ENCODE measurements at regions not wholly inside any gene's neighbourhood (a gene's known extent, or its start where the extent isn't known, plus 50 kb on each side); places are given as distances from the start of the nearest gene placed in this dataset.
"Not testable (repeated sequence)": the region's sequence is repeated elsewhere in the genome, so short reads cannot be mapped to it uniquely, and the experiment has no call there.

DNA sequence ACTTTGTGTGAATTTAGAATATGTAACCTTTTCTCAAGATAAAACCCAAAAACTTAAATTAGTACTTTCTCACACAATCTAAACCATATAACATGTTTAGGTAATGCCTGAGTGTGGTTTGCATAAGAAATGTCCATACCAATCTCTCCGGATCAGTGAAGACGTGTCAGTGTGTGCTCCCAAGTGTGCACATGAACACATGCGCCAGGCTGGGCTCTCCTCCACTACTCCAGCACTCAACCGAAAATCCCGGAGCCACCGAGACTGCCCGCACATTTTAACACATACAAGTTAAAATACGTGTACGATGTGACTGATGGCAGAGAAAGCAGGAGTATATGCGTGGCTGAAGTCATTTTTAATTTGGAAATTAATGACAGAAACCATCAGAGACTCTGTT lies 658.4 kb downstream of the EFNA5 start:
- TF ChIP-seq, protein P1, sequence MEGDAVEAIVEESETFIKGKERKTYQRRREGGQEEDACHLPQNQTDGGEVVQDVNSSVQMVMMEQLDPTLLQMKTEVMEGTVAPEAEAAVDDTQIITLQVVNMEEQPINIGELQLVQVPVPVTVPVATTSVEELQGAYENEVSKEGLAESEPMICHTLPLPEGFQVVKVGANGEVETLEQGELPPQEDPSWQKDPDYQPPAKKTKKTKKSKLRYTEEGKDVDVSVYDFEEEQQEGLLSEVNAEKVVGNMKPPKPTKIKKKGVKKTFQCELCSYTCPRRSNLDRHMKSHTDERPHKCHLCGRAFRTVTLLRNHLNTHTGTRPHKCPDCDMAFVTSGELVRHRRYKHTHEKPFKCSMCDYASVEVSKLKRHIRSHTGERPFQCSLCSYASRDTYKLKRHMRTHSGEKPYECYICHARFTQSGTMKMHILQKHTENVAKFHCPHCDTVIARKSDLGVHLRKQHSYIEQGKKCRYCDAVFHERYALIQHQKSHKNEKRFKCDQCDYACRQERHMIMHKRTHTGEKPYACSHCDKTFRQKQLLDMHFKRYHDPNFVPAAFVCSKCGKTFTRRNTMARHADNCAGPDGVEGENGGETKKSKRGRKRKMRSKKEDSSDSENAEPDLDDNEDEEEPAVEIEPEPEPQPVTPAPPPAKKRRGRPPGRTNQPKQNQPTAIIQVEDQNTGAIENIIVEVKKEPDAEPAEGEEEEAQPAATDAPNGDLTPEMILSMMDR (conservative IDR thresholded peaks at IDR 0.05) = no peak
- H3K27ac ChIP-seq = no peak overlapping the region

DNA sequence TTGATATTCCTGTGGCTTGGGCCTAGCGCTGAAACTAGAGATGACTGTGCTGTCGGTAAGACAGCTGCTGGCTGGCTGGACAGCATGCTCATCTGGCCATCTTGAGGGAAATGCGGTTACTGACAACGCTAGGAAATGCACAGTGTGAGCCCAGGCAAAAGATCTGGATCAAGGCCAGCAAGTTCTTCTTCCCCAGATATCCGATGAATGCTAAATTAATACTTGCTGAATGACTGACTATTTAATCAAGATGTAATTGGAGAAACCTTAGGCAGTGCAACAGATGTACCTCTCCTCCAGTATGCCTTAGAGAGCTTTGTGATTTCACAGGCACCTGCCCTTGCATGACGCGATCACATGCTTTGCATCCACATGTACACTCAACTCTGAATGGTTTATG lies 659.1 kb downstream of the EFNA5 start:
- H3K27ac ChIP-seq = no peak overlapping the region
- TF ChIP-seq, protein P1 (conservative IDR thresholded peaks at IDR 0.05) = no peak

DNA sequence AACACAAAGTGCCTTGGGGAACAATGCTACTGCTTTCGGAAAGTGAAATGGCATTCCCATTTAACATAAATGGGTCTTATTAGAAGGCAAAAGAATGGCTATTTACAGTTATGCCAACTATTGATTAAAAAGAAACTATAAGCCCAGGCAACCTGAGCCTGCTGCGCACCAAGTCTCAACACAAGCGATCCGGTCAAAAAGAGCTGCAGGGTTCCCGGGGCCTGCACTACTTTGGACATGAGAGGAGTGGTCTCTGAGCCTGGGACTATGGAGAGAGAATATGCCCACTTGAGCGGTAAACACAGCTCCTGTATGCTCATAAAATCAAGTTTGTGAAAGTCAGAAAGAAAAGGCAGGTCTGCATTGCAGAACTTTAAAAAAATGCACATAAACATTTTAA lies 660.7 kb downstream of the EFNA5 start:
- H3K27ac ChIP-seq = no peak overlapping the region
- TF ChIP-seq, protein P1 (conservative IDR thresholded peaks at IDR 0.05) = no peak

DNA sequence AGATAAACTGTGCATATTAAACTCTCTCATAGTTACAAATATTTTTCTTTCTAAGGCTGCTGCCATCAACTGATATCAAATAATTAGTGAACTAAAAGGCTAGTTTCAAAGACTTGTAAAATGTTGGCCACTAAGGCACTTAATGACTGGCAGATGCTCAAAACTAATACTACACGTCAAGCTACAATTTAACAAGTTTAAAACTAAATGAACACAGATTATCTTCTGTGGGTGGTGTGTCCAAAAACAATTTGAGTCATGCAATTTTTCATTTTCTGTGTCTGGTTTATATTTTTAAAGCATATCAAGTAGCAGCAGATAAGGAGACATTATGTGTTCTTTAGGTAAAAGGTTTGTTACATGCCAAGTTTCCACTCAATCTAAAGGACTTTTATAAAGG lies 665.1 kb downstream of the EFNA5 start:
- no peak overlapping the region for H3K27ac ChIP-seq
- TF ChIP-seq, protein P1 (conservative IDR thresholded peaks at IDR 0.05) = no peak

DNA sequence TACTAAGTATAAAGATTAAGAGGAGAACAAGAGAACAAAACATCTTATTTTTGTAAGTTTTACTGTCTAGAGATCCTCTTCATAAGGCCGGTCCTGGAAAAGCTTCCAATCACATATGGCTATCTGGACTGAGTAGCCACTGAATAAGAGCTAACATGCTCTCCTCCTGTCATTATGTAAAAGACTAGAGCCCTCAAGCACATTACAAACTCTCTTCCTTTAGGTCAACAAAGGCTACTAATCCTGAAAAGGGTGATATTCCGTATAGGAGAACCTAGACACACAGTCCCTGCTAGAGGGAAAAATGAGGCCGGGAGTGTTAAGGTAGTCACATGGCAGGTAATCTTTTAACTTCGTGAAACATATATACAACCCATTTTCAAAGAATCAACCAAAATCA lies 665.6 kb downstream of the EFNA5 start:
- no peak overlapping the region for H3K27ac ChIP-seq
- TF ChIP-seq, protein P1 (conservative IDR thresholded peaks at IDR 0.05) = no peak

DNA sequence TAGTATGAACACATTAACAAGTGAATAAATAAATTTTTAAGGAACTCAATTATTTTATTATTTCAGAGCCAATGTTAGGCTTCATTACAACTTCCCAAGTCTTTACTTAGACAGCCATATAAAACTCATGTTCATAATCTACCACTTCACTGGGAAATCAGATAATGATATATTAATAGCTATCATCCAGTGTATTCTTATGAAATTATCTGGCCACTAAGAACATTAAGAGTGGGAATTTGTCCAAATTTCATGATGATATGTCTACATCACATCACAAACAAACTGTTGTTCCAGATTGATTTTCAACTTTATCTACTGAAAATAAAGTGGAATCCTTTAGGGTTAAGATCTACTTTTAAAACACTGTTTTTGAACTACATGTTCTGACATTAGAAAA lies 668.6 kb downstream of the EFNA5 start:
- no peak overlapping the region for H3K27ac ChIP-seq
- TF ChIP-seq, protein P1 (conservative IDR thresholded peaks at IDR 0.05) = no peak

DNA sequence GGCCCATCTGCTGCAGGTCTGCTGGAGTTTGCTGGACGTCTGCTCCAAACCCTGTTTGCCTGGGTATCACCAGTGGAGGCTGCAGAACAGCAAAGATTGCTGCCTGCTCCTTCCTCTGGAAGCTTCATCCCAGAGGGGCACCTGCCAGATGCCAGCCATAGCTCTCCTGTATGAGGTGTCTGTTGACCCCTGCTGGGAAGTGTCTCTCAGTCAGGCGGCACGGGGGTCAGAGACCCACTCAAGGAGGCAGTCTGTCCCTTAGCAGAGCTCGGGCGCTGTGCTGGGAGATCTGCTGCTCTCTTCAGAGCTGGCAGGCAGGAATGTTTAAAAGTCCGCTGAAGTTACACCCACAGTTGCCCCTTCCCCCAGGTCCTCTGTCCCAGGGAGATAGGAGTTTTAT lies 671.2 kb downstream of the EFNA5 start:
- not testable (repeated sequence) for H3K27ac ChIP-seq

DNA sequence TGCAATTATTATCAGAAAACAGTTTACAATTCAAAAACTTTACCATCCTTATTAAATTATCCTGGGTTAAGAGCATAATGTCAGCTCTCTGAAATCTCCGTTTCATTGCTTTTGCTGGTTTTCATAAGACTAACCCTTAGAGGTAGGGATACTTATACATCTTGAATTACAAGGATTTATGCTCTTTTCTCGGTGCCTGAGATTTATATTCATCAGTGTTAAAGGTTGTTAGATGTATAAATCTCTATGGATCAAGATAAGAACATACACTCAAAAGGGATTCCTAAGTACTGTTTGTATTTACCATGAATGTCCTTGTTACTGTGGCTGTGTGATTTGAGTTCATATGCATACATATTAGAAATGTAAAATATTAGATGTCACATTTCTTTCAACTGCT lies 684.7 kb downstream of the EFNA5 start:
- H3K27ac ChIP-seq = no peak overlapping the region
- TF ChIP-seq, protein P1 (conservative IDR thresholded peaks at IDR 0.05) = no peak

All from VCaP (cell line).